Duodenal mucosa (tissue), 2 donors: ENCODE measurements at regions not wholly inside any gene's neighbourhood (a gene's known extent, or its start where the extent isn't known, plus 50 kb on each side); places are given as distances from the start of the nearest gene placed in this dataset.

ENCODE experiments used
- H3K27ac ChIP-seq: one replicate; pipeline ENCODE4 v1.7.0; 2013; ENCODE audit warnings: low read depth, low read length
- H3K27me3 ChIP-seq, 2 donors: one replicate each; pipeline ENCODE4 v1.7.0; 2013; ENCODE audit warnings: low read length in 2 of 2, control low read depth in 1 of 2; ENCODE audit not compliant: insufficient read depth in 2 of 2, control insufficient read depth in 1 of 2
- H3K36me3 ChIP-seq, 2 donors: one replicate each; pipeline ENCODE4 v1.7.0; 2013; ENCODE audit warnings: low read length in 2 of 2, control low read depth in 1 of 2; ENCODE audit not compliant: insufficient read depth in 2 of 2, control insufficient read depth in 1 of 2
- H3K4me1 ChIP-seq, 2 donors: one replicate each; pipeline ENCODE4 v1.7.0; 2013; ENCODE audit warnings: low read length in 2 of 2, control low read depth in 1 of 2; ENCODE audit not compliant: insufficient read depth in 2 of 2, control insufficient read depth in 1 of 2
- H3K4me3 ChIP-seq, 2 donors: one replicate each; pipeline ENCODE4 v1.7.0; 2013; ENCODE audit warnings: low read length in 2 of 2, low read depth in 1 of 2
- H3K9ac ChIP-seq, 2 donors: one replicate each; pipeline ENCODE4 v1.7.0; 2013; ENCODE audit warnings: low read length in 2 of 2, low read depth in 1 of 2
- H3K9me3 ChIP-seq, 2 donors: one replicate each; pipeline ENCODE4 v1.7.0; 2013; ENCODE audit warnings: low read length in 2 of 2, control low read depth in 1 of 2; ENCODE audit not compliant: control insufficient read depth in 1 of 2

DNA sequence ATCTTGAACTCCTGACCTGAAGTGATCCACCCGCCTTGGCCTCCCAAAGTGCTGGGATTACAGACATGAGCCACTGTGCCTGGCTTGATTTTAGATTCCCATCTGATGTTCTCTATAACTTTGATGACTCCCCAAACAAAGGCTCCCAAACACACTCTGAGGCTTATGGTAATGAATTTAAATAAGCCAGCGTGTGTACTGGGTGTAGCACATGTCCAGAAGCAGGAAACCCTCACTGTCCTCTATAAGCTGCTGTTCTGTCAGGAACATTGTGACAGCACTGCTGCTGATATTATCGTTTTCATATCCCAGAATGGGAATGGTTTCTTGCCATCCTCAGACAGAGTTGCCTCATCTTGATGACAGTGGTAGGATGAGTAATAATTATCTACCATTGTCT is 54.1 kb upstream of the SALL4 start:
- no peak overlapping the region for H3K27ac ChIP-seq
- no peaks in the 10 kb centered on the region for H3K9me3 ChIP-seq
- no peaks in the 10 kb centered on the region for H3K36me3 ChIP-seq
- no peaks in the 10 kb centered on the region for H3K27me3 ChIP-seq
- H3K9ac ChIP-seq = no peak overlapping the region
- H3K4me1 ChIP-seq = peaks cover 10 to 11% of the 10 kb centered on the region in 2 donors
- no peak overlapping the region for H3K4me3 ChIP-seq

DNA sequence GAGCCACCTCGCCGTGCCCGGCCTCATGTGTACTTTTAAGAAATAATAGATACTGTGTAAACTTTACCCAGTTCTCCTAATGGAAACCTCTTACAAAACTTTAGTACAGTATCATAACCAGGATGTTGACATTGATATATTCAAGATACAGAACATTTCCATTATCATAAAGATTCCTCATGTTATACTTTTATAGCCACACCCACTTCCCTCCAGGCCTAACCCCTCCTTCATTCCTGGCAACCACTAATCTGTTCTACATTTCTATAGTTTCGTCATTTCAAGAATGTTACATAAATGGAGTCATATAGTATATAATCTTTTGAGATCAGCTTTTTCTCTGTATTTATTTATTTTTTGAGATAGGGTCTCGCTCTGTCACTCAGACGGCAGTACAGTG is 52.6 kb upstream of the SALL4 start:
- Histone ChIP-seq H3K36me3 (no peaks in the 10 kb centered on the region), H3K9ac (no peak overlapping the region), H3K4me3 (no peak overlapping the region), H3K27ac (no peak overlapping the region), H3K9me3 (no peaks in the 10 kb centered on the region), H3K4me1 (peaks cover 4 to 5% of the 10 kb centered on the region in 2 donors), H3K27me3 (no peaks in the 10 kb centered on the region)
